GM04504 (cell line): ENCODE measurements at regions not wholly inside any gene's neighbourhood (a gene's known extent, or its start where the extent isn't known, plus 50 kb on each side); places are given as distances from the start of the nearest gene placed in this dataset.

Source experiments
- DNase-seq: peaks from one replicate; pipeline ENCODE4 v3.0.0-alpha.2; 2012; ENCODE audit warnings: low read depth

GRCh38 chr10:65861249-65861648, 1064.6 kb upstream of the LRRTM3 start:
- no peak for DNase-seq
